ENCODE measurements at regions not wholly inside any gene's neighbourhood (a gene's known extent, or its start where the extent isn't known, plus 50 kb on each side); places are given as distances from the start of the nearest gene placed in this dataset.

DNA sequence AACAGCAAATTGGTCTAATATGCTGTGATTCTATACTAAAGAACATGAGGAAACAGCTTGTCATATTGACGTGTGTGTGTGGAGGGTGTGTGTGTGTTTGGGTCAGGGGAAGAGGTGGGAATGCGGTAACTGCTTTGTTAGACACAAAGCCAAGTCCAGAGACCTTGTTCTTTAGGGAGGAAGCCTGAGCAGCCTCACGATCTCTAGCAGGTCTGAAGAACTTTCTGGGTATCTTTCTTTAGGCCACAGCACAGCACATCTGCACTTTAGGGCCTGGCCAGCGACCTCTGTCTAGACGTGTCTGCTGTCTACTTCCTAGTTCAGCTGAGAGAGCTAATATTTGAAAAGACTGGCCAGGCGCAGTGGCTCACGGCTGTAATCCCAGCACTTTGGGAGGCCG is 220.0 kb upstream of the TPRG1 start:
- TF ChIP-seq KAT7 (CRISPR knock-in tag; IDR thresholded peaks at IDR 0.05; ENCODE audit: borderline replicate concordance) = no peak
- no peak for TF ChIP-seq GABPB1 (CRISPR knock-in tag; IDR thresholded peaks at IDR 0.05)
- TF ChIP-seq NR3C1 (CRISPR knock-in tag; conservative IDR thresholded peaks at IDR 0.05; ENCODE audit: low read depth) = no peak
- TF ChIP-seq TEAD4 (CRISPR knock-in tag; IDR thresholded peaks at IDR 0.05) = no peak
- TF ChIP-seq, protein P1, sequence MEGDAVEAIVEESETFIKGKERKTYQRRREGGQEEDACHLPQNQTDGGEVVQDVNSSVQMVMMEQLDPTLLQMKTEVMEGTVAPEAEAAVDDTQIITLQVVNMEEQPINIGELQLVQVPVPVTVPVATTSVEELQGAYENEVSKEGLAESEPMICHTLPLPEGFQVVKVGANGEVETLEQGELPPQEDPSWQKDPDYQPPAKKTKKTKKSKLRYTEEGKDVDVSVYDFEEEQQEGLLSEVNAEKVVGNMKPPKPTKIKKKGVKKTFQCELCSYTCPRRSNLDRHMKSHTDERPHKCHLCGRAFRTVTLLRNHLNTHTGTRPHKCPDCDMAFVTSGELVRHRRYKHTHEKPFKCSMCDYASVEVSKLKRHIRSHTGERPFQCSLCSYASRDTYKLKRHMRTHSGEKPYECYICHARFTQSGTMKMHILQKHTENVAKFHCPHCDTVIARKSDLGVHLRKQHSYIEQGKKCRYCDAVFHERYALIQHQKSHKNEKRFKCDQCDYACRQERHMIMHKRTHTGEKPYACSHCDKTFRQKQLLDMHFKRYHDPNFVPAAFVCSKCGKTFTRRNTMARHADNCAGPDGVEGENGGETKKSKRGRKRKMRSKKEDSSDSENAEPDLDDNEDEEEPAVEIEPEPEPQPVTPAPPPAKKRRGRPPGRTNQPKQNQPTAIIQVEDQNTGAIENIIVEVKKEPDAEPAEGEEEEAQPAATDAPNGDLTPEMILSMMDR (IDR thresholded peaks at IDR 0.05) = no peak
- no peak for TF ChIP-seq ZBTB21 (CRISPR knock-in tag; IDR thresholded peaks at IDR 0.05; ENCODE audit: borderline replicate concordance)
- no peak for TF ChIP-seq ELF4 (CRISPR knock-in tag; IDR thresholded peaks at IDR 0.05; ENCODE audit: low read depth)
- no peak for TF ChIP-seq FOXJ3 (CRISPR knock-in tag; IDR thresholded peaks at IDR 0.05; ENCODE audit: borderline replicate concordance)

Data from WTC11 (cell line).